AML-193 (cell line): ENCODE measurements at regions not wholly inside any gene's neighbourhood (a gene's known extent, or its start where the extent isn't known, plus 50 kb on each side); places are given as distances from the start of the nearest gene placed in this dataset.
A peak's percentile ranks its signal among the peaks of the same experiment; 100 is the strongest.

Source experiments
- DNase-seq, 2 experiments: peaks; one replicate each; lab custom pipeline; 2025; lab: John Stamatoyannopoulos, UW

GRCh38 chr12:20194171-20194570 is 174.2 kb upstream of the PDE3A start:
- DNase-seq = no peak

GRCh38 chr12:20196767-20197166 is 171.6 kb upstream of the PDE3A start:
- DNase-seq = no peak

GRCh38 chr12:20197411-20197810 is 170.9 kb upstream of the PDE3A start:
- no peak for DNase-seq

GRCh38 chr12:20199780-20200179 is 168.6 kb upstream of the PDE3A start:
- DNase-seq = no peak

GRCh38 chr12:20201733-20202132 is 166.6 kb upstream of the PDE3A start:
- DNase-seq = no peak

GRCh38 chr12:20205854-20206253 is 162.5 kb upstream of the PDE3A start:
- no peak for DNase-seq

- no peak for DNase-seq
These were observed 161.9 kb upstream of the PDE3A start for GRCh38 chr12:20206410-20206809.

GRCh38 chr12:20210621-20211215 is 157.6 kb upstream of the PDE3A start:
- DNase-seq = peak; percentile 32 to 42

GRCh38 chr12:20211541-20211940 is 156.8 kb upstream of the PDE3A start:
- DNase-seq = no peak

GRCh38 chr12:20211981-20212421 is 156.3 kb upstream of the PDE3A start:
- DNase-seq = no peak

- peak in 1 of 2 experiments; percentile 4 for DNase-seq
These were observed 155.4 kb upstream of the PDE3A start for GRCh38 chr12:20212658-20213555.

GRCh38 chr12:20213723-20214625 is 154.4 kb upstream of the PDE3A start:
- DNase-seq = no peak

- DNase-seq = peak in 1 of 2 experiments; percentile 2
These were observed 148.0 kb upstream of the PDE3A start for GRCh38 chr12:20220339-20220738.

GRCh38 chr12:20232931-20233675 is 135.2 kb upstream of the PDE3A start:
- DNase-seq = no peak

GRCh38 chr12:20234474-20234873 is 133.9 kb upstream of the PDE3A start:
- no peak for DNase-seq

GRCh38 chr12:20237091-20237490 is 131.2 kb upstream of the PDE3A start:
- no peak for DNase-seq

- no peak for DNase-seq
These were observed 122.8 kb upstream of the PDE3A start for GRCh38 chr12:20245491-20245890.

- DNase-seq = no peak
These were observed 119.7 kb upstream of the PDE3A start for GRCh38 chr12:20248646-20249045.

GRCh38 chr12:20250761-20251160 is 117.6 kb upstream of the PDE3A start:
- no peak for DNase-seq

- no peak for DNase-seq
These were observed 111.0 kb upstream of the PDE3A start for GRCh38 chr12:20257311-20257710.

- DNase-seq = no peak
These were observed 108.6 kb upstream of the PDE3A start for GRCh38 chr12:20259786-20260185.

- no peak for DNase-seq
These were observed 107.5 kb upstream of the PDE3A start for GRCh38 chr12:20260851-20261250.
